NCI-H82 treated with DMSO at 0.1 percent for 48 hours (cell line): ENCODE measurements at regions not wholly inside any gene's neighbourhood (a gene's known extent, or its start where the extent isn't known, plus 50 kb on each side); places are given as distances from the start of the nearest gene placed in this dataset.

Experiments used
- DNase-seq: peaks from one replicate; lab custom pipeline; 2025; ENCODE audit not compliant: unreplicated experiment; lab: John Stamatoyannopoulos, UW

- DNase-seq, result no peak
These were observed 90.8 kb upstream of the CALM2 start for GRCh38 chr2:47266939-47267710.

GRCh38 chr2:47265751-47266231, 89.5 kb upstream of the CALM2 start:
- DNase-seq, result peak; percentile 36

GRCh38 chr2:47265158-47265557, 88.8 kb upstream of the CALM2 start:
- no peak for DNase-seq

- DNase-seq, result no peak
These were observed 88.4 kb upstream of the CALM2 start for GRCh38 chr2:47264686-47265085.

GRCh38 chr2:47264143-47264542, 87.8 kb upstream of the CALM2 start:
- no peak for DNase-seq

- DNase-seq, result no peak
These were observed 86.3 kb upstream of the CALM2 start for GRCh38 chr2:47262657-47263056.

- no peak for DNase-seq
These were observed 84.7 kb upstream of the CALM2 start for GRCh38 chr2:47260971-47261370.

- DNase-seq, result no peak
These were observed 83.5 kb upstream of the CALM2 start for GRCh38 chr2:47259829-47260228.

- DNase-seq, result no peak
These were observed 81.6 kb upstream of the CALM2 start for GRCh38 chr2:47257946-47258348.

- DNase-seq, result no peak
These were observed 80.2 kb upstream of the CALM2 start for GRCh38 chr2:47256416-47257087.

- no peak for DNase-seq
These were observed 79.5 kb upstream of the CALM2 start for GRCh38 chr2:47255794-47256193.

- no peak for DNase-seq
These were observed 78.2 kb upstream of the CALM2 start for GRCh38 chr2:47254464-47254863.

- DNase-seq, result no peak
These were observed 77.1 kb upstream of the CALM2 start for GRCh38 chr2:47253447-47253846.

GRCh38 chr2:47251404-47251675, 75.0 kb upstream of the CALM2 start:
- no peak for DNase-seq

- no peak for DNase-seq
These were observed 74.5 kb upstream of the CALM2 start for GRCh38 chr2:47250586-47251403.

GRCh38 chr2:47249931-47250330, 73.6 kb upstream of the CALM2 start:
- no peak for DNase-seq

GRCh38 chr2:47249157-47249900, 73.0 kb upstream of the CALM2 start:
- DNase-seq, result no peak

GRCh38 chr2:47243596-47244323, 67.4 kb upstream of the CALM2 start:
- no peak for DNase-seq

- DNase-seq, result no peak
These were observed 65.4 kb upstream of the CALM2 start for GRCh38 chr2:47241715-47242114.

- DNase-seq, result peak; percentile 83
These were observed 63.0 kb upstream of the CALM2 start for GRCh38 chr2:47239119-47239969.
